Activated CD4-positive, alpha-beta T cell treated with anti-CD3 and anti-CD28 coated beads, Interleukin-2, amount 50 U/mL, for 16 hours (primary cell): ENCODE measurements at regions not wholly inside any gene's neighbourhood (a gene's known extent, or its start where the extent isn't known, plus 50 kb on each side); places are given as distances from the start of the nearest gene placed in this dataset.
"Not testable (repeated sequence)": the region's sequence is repeated elsewhere in the genome, so short reads cannot be mapped to it uniquely, and the experiment has no call there.

Source experiments
- DNase-seq: peaks from one replicate; pipeline ENCODE4 v3.0.0-alpha.2; 2020

DNA sequence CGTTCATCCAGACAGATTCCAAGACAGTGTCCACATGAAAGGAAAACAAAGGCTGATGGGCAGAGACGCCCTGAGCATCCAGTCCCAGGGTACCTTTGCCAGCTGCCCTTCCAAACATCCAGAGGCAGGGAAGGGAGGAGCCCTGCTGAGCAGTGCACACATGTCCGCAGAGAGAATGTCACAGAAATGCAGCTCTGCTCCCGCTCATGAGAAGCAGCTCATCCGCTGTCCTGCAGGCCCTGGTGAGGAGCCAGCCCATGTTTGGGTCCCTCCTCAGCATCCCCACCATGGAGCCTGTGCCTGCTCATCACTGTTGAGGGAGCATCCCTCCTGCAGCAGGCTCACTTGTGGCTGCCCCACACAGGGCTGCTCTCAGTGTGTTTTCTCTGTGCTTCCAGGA, 484.7 kb downstream of the GOLGA6L6 start:
- DNase-seq: not testable (repeated sequence)

DNA sequence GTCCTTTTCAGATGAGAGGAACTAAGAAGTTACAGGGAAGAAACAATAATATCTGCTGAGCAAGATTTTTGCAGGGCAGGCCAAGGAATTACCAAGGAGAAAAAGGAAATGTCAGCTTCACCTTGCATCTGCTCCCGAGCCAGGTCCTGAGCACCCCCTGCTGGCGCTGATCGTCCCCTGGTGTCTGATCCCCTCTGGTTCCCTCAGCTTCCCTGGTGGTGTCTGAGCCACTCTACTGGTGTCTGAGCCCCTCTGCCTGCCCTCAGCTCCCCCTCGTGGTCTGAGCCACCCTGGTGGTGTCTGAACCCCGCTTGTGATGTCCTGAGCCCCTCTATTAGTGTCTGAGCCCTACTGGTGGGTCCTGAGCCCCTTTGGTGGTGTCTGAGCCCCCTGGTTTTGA, 485.7 kb downstream of the GOLGA6L6 start:
- DNase-seq: not testable (repeated sequence)

- DNase-seq: not testable (repeated sequence)
Observed at GRCh38 chr15:20048189-20048588, 493.4 kb downstream of the GOLGA6L6 start.

DNA sequence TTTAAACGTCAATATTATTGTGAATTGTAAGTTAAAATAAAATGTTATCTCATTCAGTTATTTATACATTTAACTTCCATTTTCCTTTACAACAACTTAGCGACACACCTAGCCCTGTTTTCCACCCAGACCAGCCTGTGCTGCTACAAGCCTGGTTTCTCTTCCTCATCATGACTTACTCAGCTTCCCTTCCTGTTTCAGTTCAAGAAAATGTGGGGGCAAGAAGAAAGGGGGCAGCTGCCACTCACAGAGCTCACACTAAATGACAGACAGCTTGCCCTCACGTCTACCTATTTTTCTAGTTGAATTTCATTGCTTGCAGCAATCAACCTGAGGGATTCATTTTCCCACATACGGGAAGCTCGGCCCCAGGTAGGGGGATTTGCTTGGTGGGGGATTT, 496.4 kb downstream of the GOLGA6L6 start:
- not testable (repeated sequence) for DNase-seq

DNA sequence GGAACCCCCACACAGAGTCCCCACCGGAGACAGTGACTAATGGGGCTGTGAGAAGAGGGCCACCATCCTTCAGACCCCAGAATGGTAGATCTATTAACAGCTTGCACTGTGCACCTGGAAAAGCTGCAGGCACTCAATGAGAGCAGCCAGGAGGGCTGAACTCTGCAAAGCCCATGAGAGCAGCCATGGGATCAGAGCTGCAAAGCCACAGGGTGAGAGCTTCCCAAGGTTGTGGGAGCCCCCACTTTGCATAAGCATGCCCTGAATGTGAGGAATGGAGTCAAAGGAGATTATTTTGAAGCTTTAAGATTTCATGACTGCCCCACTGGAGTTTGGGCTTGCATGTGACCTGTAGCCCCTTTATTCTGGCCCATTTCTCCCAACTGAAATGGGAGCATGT, 500.9 kb downstream of the GOLGA6L6 start:
- DNase-seq: not testable (repeated sequence)

- not testable (repeated sequence) for DNase-seq
Observed at GRCh38 chr15:20025040-20025439, 516.6 kb downstream of the GOLGA6L6 start.

DNA sequence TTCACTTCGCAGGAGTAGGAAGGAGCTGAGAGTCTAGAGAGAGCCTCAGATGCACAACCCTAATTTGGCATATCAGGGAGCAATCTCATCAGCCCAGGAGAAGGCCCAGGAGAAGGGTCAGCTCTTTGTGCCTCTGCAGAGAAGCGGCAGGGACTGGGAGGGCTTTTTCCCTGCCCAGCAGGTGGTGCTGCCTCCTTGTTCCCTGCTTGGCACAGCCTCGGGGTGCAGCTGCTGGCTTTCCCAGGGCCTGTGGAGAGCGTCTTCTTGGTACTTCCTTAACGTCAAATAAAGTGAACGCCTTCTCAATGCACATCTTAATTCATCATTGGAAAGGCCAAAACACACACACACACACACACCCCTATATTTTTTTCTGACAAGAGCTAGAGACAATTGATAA, 519.3 kb downstream of the GOLGA6L6 start:
- DNase-seq: not testable (repeated sequence)

GRCh38 chr15:20021351-20021750, 520.2 kb downstream of the GOLGA6L6 start:
- not testable (repeated sequence) for DNase-seq

- DNase-seq: not testable (repeated sequence)
Observed at GRCh38 chr15:20020588-20020987, 521.0 kb downstream of the GOLGA6L6 start.

GRCh38 chr15:20019758-20020157, 521.8 kb downstream of the GOLGA6L6 start:
- not testable (repeated sequence) for DNase-seq

DNA sequence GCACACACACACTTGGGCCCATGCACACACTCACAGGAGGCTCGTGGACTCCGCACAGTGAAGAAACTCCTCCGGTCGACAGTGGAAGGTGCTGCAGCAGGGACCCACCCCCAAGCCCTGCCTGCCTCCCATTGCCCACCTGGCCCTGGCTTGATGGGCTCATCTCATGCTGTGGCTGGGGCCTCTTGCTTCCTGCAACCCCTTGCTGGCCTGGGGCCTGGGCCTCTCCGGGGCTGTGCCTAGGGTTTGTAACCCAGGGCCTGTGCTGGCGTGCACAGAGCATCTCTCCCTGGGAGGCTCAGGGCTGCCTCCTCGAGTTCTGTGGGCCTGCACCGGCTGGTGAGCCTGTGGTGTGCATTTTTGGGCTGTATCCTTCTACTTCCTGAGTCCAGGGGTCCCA, 524.0 kb downstream of the GOLGA6L6 start:
- DNase-seq: not testable (repeated sequence)

DNA sequence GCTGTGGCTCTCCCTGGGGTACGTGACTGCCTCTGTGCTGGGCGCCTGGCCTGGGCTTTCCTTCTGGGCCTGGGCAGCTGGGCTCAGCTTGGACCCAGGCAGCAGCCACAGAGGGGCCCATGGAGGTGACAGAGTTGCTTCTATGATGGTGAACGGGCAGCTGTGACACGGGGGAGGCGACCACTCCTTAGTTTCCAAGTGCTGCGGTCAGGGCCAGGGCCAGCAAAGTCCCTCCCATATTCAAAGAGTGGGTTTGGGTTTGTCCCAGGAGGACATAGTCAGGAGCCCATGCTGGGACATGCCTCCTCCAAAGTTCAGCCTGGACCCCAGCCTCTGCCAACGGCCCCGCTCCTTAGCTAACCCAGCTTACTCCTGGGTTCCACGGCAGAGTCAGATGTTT, 524.7 kb downstream of the GOLGA6L6 start:
- not testable (repeated sequence) for DNase-seq

DNA sequence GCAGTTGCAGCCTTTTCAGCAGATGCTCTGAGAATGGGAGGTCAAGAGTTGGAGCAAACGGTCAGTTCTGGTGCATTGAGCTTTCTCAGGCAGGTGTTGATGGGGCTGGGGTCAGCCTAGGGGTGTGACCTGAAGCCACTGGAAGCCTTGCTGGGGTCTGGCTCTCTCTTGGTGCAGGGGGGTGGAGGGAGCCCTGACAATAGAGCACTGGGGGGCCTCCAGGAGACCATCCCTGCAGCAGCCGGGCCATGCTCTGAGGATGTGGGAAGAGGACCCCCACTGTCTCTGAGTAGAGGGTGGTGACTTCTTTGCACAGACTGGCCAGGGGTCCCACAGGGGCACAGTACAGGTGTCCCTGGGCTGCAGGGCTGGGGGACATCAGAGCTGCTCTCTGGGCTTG, 528.8 kb downstream of the GOLGA6L6 start:
- not testable (repeated sequence) for DNase-seq

DNA sequence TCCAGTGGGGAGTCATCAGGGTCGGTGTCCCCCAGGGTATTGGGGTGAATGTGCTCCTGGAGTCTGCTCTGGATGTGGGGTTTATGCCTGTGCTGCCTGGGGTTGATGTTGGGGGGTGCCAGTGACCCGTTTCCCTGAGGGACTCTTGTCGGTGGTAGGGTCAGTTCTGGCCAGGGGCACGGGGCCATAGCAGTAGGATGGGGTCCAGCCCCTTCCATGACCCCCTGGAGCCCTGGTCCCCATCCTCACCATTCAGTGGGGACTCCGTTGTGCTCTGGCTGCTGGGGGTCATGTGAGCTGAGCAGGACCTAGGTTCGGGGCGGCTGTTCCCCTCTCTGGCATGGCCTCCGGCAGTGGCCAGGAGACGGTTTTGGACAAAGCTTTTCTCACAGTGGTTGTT, 530.8 kb downstream of the GOLGA6L6 start:
- DNase-seq: not testable (repeated sequence)

GRCh38 chr15:20009619-20010018, 532.0 kb downstream of the GOLGA6L6 start:
- not testable (repeated sequence) for DNase-seq

- DNase-seq: peak; percentile 12
Observed at GRCh38 chr15:20007338-20007737, 534.3 kb downstream of the GOLGA6L6 start.

DNA sequence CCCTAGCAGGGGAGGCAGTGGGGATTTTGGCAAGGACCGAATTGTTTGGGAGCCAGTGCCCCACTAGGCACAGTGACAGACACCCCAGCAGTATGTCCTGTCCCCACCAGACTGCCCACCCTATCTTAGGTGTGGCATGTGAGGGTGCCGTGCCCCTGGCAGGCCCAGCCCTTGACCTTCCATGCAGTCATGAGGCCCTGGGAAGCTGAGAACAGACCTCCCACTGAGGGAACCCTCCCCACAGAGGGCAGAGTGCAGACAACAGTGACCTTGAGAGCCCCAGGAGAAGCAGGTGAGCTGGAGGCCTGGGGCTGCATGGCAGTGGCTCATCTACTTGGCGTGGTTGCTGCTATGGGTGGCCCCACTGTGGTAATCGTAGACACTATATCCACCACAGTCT, 538.1 kb downstream of the GOLGA6L6 start:
- DNase-seq: not testable (repeated sequence)

DNA sequence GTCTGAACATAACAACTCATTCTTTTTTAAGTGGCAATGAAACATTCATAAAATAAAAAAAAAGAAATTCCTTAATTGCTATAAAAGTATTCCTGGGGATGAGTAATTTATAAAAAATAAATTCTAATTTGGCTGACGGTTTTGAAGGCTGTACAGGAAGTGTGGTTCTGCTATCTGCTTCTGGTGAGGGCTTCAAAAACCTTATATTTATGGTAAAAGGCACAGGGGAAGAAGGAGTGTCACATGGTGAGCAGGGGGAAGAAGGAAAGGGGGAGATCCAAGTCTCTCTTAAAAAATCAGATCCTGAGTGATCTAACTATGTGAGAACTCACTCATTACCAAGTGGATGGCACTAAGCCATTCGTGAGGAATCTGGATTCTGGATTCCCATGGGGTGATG, 539.0 kb downstream of the GOLGA6L6 start:
- DNase-seq: not testable (repeated sequence)

- DNase-seq: not testable (repeated sequence)
Observed at GRCh38 chr15:19996574-19997194, 544.9 kb downstream of the GOLGA6L6 start.

DNA sequence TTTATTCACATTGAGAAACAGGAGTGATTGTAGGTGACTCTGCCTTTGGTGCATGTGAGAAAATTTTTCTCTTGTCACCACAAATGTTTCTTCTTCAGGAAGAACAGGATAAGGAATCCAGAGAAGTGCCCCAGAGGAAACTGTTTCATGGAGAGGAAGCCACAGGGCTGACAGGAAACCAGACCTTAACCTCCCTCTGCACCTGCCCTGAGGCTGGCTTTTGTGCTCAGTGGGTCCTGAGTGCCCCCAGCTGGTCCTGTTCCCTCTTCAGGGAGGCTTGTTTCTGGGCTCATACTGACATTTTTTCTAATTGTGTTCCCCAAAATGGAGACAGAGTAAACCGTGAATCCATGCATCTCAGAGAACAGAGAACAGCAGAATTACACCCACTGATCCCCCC, 546.3 kb downstream of the GOLGA6L6 start:
- DNase-seq: not testable (repeated sequence)

DNA sequence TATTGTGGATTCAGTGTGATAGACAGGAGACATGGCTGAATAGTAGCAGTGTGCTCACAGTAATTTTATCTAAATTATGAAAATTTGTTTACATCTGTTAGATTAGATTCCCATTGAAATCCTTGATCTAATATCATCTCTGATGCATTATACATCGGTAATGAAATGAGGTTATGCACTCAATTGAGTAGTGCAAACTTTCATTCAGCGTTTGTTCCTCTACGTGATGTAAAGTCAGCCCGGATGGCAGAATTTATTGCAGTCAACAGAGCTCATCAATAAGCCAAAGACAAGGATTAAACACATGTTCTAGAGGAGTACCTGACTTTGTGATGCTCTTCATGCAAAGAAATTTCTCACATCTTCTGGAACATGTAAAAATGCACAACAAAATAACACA, 549.2 kb downstream of the GOLGA6L6 start:
- DNase-seq: no peak

- no peak for DNase-seq
Observed at GRCh38 chr15:19988094-19988660, 553.4 kb downstream of the GOLGA6L6 start.

GRCh38 chr15:19987389-19988048, 554.1 kb downstream of the GOLGA6L6 start:
- DNase-seq: peak; percentile 9

GRCh38 chr15:19984101-19984500, 557.5 kb downstream of the GOLGA6L6 start:
- DNase-seq: no peak
